Dermis microvascular lymphatic vessel endothelial cell (primary cell): ENCODE measurements at regions not wholly inside any gene's neighbourhood (a gene's known extent, or its start where the extent isn't known, plus 50 kb on each side); places are given as distances from the start of the nearest gene placed in this dataset.

Source experiments
- DNase-seq, 2 donors: peaks; one replicate each; pipeline versions ENCODE4 v3.0.0 to v3.0.0-alpha.2; 2010; ENCODE audit warnings: low read depth in 2 of 2

GRCh38 chr1:112040891-112041740 lies 51.6 kb upstream of the KCND3 start:
- no peak for DNase-seq

- DNase-seq, result no peak
Observed at GRCh38 chr1:112043901-112044300, 54.4 kb upstream of the KCND3 start.

- no peak for DNase-seq
Observed at GRCh38 chr1:112044745-112045144, 55.3 kb upstream of the KCND3 start.

- no peak for DNase-seq
Observed at GRCh38 chr1:112046630-112047029, 57.2 kb upstream of the KCND3 start.

- no peak for DNase-seq
Observed at GRCh38 chr1:112048421-112048820, 59.0 kb upstream of the KCND3 start.

- DNase-seq, result no peak
Observed at GRCh38 chr1:112054510-112054909, 65.0 kb upstream of the KCND3 start.

GRCh38 chr1:112056354-112056753 lies 66.9 kb upstream of the KCND3 start:
- no peak for DNase-seq

GRCh38 chr1:112057736-112058135 lies 68.3 kb upstream of the KCND3 start:
- no peak for DNase-seq

GRCh38 chr1:112058815-112059450 lies 69.5 kb upstream of the KCND3 start:
- no peak for DNase-seq

- DNase-seq, result no peak
Observed at GRCh38 chr1:112059679-112060078, 70.2 kb upstream of the KCND3 start.

GRCh38 chr1:112060261-112060660 lies 70.8 kb upstream of the KCND3 start:
- no peak for DNase-seq

- no peak for DNase-seq
Observed at GRCh38 chr1:112061056-112061455, 71.6 kb upstream of the KCND3 start.

- DNase-seq, result no peak
Observed at GRCh38 chr1:112061901-112062320, 72.4 kb upstream of the KCND3 start.

GRCh38 chr1:112063781-112064728 lies 74.6 kb upstream of the KCND3 start:
- DNase-seq, result peak; percentile 25 to 60

GRCh38 chr1:112067989-112068388 lies 78.5 kb upstream of the KCND3 start:
- no peak for DNase-seq

- DNase-seq, result no peak
Observed at GRCh38 chr1:112070677-112071076, 81.2 kb upstream of the KCND3 start.

GRCh38 chr1:112074711-112075110 lies 85.2 kb upstream of the KCND3 start:
- DNase-seq, result no peak

GRCh38 chr1:112075566-112075965 lies 86.1 kb upstream of the KCND3 start:
- no peak for DNase-seq

GRCh38 chr1:112079446-112079845 lies 90.0 kb upstream of the KCND3 start:
- no peak for DNase-seq

- peak in 1 of 2 donors; percentile 11 for DNase-seq
Observed at GRCh38 chr1:112083487-112083886, 94.0 kb upstream of the KCND3 start.

- no peak for DNase-seq
Observed at GRCh38 chr1:112092656-112093371, 103.3 kb upstream of the KCND3 start.
